Fibroblast of skin of left quadriceps (primary cell): ENCODE measurements at regions not wholly inside any gene's neighbourhood (a gene's known extent, or its start where the extent isn't known, plus 50 kb on each side); places are given as distances from the start of the nearest gene placed in this dataset.
"Not testable (repeated sequence)": the region's sequence is repeated elsewhere in the genome, so short reads cannot be mapped to it uniquely, and the experiment has no call there.

ENCODE experiments used
- DNase-seq, 2 experiments: peaks; one replicate each; pipeline ENCODE4 v3.0.0-alpha.2; 2013; ENCODE audit warnings: low read depth in 2 of 2

DNA sequence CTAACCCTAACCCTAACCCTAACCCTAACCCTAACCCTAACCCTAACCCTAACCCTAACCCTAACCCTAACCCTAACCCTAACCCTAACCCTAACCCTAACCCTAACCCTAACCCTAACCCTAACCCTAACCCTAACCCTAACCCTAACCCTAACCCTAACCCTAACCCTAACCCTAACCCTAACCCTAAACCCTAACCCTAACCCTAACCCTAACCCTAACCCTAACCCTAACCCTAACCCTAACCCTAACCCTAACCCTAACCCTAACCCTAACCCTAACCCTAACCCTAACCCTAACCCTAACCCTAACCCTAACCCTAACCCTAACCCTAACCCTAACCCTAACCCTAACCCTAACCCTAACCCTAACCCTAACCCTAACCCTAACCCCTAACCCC, 80.6 kb upstream of the PLEKHG4B start:
- not testable (repeated sequence) for DNase-seq

DNA sequence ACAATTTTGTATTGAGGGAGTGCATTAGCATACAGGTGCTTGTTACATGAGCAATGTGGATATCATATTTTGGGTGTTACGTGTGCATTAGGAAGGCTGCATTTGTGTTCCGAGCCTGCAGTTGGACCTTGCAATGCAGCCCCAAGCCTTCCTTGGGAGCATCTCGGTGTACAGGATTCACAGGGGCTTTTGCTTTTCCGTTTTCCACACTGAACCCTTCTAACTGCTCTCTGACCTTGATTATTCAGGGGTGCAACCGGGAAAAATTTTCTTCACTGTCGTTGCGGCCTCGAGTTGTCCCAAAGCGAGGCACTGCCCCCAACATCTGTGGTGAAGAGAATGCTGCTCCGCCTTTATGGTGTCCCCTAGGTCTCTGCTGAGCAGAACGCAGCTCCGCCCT, 80.1 kb upstream of the PLEKHG4B start:
- DNase-seq = no peak

DNA sequence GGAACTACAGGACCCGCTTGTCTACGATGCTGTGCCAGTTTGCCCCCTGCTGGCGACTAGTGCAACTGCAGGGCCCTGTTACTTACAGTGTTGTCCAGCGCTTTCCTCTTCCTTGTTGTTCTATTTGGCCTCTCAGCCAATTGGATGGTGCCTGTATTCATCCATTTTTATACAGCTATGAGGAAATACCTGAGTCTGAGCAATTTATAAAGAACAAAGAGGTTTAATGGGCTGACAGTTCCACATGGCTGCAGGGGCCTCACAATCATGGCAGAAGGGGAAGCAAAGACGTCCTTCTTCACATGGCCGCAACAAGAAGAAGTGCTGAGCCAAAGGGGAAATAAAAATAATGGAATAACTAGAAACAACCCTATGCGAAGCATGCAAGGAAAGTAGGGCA, 78.7 kb upstream of the PLEKHG4B start:
- DNase-seq = no peak

DNA sequence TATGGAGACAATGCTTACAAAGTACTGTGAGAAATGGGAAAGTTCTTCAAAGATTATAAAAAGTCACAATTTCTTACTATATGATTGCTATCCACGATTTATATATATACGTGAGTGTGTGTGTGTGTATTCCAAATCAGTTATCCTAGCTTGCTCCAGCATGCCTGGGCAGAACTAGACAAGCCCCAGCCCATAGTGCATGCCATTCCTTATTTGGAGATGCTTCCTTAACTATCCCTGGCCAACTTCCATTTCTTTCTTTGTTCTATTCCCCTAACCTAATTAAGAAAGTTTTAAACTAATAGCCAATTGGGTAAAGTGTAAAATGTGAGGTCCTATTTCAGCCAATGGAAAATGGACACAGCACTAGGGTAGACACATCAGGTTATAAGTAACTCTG, 77.3 kb upstream of the PLEKHG4B start:
- peak in 1 of 2 experiments; percentile 7 for DNase-seq

DNA sequence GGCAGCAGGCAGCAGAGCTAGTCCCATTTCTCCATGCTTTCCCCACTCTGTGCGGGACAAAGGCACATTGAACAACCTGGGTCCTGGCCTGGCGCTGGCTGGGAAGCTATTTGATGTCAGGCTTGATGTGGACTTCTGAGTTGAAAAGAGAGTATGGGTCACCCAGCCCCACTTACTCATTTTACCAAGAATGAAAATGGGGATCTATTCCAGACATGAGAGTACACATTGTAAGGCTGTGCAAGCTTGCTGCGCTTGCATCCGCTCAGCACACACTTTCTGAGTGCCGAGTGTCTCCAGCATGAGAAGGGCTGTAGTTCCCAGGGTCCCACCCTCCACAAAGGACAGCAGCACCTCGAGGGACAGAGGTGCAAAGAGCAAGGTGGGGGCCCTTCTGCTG, 71.7 kb upstream of the PLEKHG4B start:
- not testable (repeated sequence) for DNase-seq

DNA sequence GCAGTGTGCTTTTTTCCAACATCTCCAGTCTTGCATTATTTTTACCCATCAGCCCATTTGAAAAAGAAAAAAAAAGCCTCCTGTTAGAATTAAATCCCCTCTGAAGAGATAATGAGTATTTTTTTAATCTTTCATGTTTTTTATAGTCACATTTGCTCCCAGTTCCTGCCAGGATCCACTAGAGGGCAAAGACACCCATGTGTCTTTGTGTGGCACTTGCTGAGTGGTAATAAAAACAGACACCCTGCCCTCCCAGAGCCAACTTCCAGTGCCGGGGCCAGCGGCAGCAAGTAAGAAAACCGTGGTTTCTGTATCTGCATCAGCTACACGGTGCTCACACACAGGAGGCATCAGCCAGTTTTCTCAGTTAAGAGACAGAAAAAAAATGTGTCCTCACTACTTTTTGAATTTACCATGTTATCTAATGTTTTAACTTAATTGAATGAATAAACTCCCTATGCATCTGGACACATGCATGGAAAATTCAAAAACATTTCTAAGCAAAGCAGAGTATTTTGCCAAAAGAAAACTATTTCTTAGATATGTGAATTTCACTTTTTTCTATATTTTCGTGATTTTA, 70.2 kb upstream of the PLEKHG4B start:
- DNase-seq = no peak

DNA sequence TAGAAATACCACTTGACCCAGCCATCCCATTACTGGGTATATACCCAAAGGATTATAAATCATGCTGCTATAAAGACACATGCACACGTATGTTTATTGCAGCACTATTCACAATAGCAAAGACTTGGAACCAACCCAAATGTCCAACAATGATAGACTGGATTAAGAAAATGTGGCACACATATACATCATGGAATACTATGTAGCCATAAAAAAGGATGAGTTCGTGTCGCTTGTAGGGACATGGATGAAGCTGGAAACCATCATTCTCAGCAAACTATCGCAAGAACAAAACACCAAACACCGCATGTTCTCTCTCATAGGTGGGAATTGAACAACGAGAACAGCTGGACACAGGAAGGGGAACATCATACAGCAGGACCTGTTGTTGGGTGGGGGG, 68.1 kb upstream of the PLEKHG4B start:
- DNase-seq = not testable (repeated sequence)

DNA sequence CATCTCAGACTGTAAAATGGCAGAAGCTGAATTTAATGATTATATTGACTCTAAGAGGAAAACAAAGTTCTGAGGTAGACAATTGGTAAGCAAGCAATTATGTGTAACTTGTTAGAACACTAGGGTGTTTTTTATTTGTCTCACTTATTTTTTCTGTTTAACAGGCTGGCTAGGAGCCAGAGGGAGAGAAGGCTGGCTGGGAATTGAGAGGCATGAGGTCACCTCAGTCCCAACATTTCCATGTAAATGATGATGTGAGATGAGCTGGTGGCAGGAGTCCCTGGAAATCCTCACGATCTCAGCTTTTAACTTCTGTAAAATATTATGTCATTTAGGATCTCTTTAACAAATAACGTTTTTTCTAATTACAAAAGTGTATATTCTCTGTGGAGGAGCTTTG, 66.9 kb upstream of the PLEKHG4B start:
- DNase-seq = not testable (repeated sequence)

DNA sequence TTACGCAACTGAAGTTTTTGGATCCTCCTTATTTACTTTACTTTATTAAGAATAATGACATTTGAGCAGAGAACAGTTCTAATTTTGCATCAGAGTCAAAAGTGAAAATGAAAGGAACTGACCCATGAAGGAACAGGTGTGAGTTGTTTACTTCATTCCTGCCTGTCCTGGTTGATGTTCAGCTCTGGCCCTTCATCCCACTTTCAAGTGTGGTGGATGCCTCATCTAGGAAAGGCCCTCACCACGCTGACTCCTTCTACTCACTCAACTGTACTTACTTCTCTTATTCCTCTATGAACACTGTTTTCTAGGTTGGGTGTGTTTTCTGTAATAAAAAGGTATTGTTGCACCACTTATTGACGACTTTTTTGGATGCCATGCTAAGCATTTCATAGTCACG, 61.8 kb upstream of the PLEKHG4B start:
- no peak for DNase-seq

DNA sequence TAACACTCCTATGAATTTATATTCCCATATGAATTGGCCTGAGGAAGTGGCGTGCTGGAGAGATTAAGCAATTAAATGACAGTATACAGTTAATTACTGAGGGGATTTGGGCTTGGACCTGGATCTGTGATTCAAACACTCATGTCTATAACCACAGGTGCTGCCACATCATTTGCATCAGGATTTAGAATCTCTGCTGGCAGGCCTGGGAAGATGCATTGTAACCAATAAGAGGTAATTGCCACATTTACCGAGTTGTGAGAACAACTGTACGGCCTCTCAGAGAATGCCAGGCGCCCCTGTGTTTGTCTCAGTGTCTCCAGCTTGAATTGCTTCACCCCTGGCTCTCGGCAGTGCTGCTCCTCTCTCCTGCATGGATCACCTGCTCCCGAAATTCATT, 61.4 kb upstream of the PLEKHG4B start:
- DNase-seq = not testable (repeated sequence)

DNA sequence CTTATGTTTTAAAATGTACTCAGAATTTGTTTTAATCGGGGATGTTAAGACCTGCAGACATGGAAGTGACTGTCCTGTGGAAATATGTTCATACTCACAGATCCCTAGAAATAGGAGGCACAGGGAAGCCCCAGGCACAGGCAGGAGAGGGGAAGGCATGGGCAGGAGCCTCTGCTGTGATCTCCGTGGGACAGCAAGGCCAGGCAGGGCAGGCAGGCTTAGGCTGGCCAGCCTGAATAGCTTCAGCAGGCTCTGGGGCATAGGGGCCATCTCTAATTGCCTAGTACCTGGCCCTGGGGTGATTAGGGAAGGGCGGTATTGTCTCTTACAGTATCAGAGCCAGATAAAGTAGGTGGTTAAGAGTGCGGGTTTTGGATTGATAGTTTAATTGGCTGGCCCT, 59.8 kb upstream of the PLEKHG4B start:
- no peak for DNase-seq

DNA sequence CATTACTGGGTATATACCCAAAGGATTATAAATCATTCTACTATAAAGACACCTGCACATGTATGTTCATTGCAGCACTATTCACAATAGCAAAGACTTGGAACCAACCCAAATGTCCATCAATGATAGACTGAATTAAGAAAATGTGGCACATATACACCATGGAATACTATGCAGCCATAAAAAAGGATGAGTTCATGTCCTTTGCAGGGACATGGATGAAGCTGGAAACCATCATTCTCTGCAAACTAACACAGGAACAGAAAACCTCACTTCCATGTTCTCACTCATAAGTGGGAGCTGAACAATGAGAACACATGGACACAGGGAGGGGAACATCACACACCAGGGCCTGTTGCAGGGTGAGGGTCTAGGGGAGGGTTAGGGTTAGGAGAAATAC, 56.4 kb upstream of the PLEKHG4B start:
- not testable (repeated sequence) for DNase-seq

DNA sequence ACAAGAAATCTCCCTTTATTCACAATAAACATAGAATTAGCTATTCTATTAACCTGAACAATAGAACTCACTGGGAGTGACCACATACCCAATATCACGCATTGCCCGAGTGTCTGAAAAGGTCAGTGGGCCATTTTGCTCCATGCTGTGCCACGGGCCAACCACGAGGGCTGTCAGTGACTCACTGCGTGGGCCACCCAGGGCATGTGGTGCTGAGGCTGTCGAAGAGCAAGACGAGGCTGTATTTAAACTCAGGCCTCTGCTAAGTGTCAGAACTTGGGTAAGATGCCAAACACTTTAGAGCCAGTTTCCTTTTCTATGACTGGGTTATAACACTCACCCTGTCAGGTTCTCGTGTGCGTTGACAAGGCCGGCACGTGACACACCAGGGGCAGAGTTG, 54.8 kb upstream of the PLEKHG4B start:
- DNase-seq = not testable (repeated sequence)

DNA sequence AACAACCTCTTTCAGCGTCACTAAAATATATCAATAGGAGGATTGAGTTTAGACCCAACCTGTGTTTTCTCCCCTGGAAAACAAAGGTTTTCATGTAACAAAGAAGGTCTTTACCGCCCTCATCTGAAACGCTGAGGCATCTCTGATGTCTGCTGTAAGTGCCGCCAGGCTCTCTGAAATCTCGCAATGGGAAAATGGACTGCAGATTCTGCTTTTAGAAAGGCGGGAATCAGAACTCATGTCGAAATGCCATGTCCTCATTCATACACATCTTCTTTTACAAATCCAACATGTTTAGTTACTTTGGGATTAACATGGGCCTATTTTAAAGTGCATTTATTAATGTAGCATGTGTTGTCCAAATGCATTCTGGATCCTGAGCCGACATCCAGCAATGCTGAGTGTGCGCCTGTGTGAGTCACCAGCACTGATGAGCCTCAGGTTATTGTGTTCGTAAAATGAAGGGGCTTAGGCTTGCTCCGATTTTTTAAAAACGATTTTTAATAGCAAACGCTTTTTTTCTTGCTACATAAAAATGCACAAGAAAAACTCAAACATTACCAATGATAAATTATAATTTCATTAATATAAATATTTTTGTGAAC, 51.9 kb upstream of the PLEKHG4B start:
- DNase-seq = no peak
